ENCODE measurements at regions not wholly inside any gene's neighbourhood (a gene's known extent, or its start where the extent isn't known, plus 50 kb on each side); places are given as distances from the start of the nearest gene placed in this dataset.

GRCh38 chr6:10042280-10042679, 372.6 kb downstream of the TFAP2A start:
- Mint-ChIP-seq H3K4me3 (no peak overlapping the region), H3K27ac (no peak overlapping the region), H3K27me3 (no peaks in the 10 kb centered on the region), H3K9me3 (no peaks in the 10 kb centered on the region), H3K36me3 (ENCODE audit: insufficient read depth) (peaks cover 3% of the 10 kb centered on the region), H3K4me1 (ENCODE audit: low read depth in 2 of 2) (no peaks in the 10 kb centered on the region)
- no peak for ATAC-seq (replicated peaks)
- no peak for DNase-seq

- no peaks in the 10 kb centered on the region for H3K27me3 Mint-ChIP-seq
These were observed 381.5 kb downstream of the TFAP2A start for GRCh38 chr6:10033223-10033829.

GRCh38 chr6:10031617-10032016, 383.3 kb downstream of the TFAP2A start:
- Mint-ChIP-seq H3K4me3 (no peak overlapping the region), H3K27ac (no peak overlapping the region), H3K27me3 (no peaks in the 10 kb centered on the region), H3K36me3 (ENCODE audit: insufficient read depth) (no peaks in the 10 kb centered on the region), H3K4me1 (ENCODE audit: low read depth in 2 of 2) (no peaks in the 10 kb centered on the region), H3K9me3 (no peaks in the 10 kb centered on the region)
- ATAC-seq (replicated peaks) (no peak), DNase-seq (no peak)

More at GRCh38 chr6:10033223-10033829, 381.5 kb downstream of the TFAP2A start:
- H3K27ac Mint-ChIP-seq, result no peak overlapping the region
- ATAC-seq (replicated peaks) (no peak), DNase-seq (no peak)
- no peaks in the 10 kb centered on the region for H3K4me1 Mint-ChIP-seq (ENCODE audit: low read depth in 2 of 2)
- H3K9me3 Mint-ChIP-seq, result no peaks in the 10 kb centered on the region
- H3K4me3 Mint-ChIP-seq, result no peak overlapping the region
- H3K36me3 Mint-ChIP-seq (ENCODE audit: insufficient read depth), result peaks cover 3% of the 10 kb centered on the region

- no peak overlapping the region for H3K4me3 Mint-ChIP-seq
- no peaks in the 10 kb centered on the region for H3K9me3 Mint-ChIP-seq
- ATAC-seq (replicated peaks), result no peak
- no peaks in the 10 kb centered on the region for H3K4me1 Mint-ChIP-seq (ENCODE audit: low read depth in 2 of 2)
- DNase-seq, result no peak
- H3K36me3 Mint-ChIP-seq (ENCODE audit: insufficient read depth), result no peaks in the 10 kb centered on the region
- no peaks in the 10 kb centered on the region for H3K27me3 Mint-ChIP-seq
- H3K27ac Mint-ChIP-seq, result no peak overlapping the region
These were observed 383.8 kb downstream of the TFAP2A start for GRCh38 chr6:10030942-10031537.

GRCh38 chr6:10028222-10028621, 386.7 kb downstream of the TFAP2A start:
- ATAC-seq (replicated peaks), result no peak
- no peaks in the 10 kb centered on the region for H3K4me1 Mint-ChIP-seq (ENCODE audit: low read depth in 2 of 2)
- H3K9me3 Mint-ChIP-seq, result peaks cover 0 to 3% of the 10 kb centered on the region in 2 donors
- H3K36me3 Mint-ChIP-seq (ENCODE audit: insufficient read depth), result no peaks in the 10 kb centered on the region
- H3K4me3 Mint-ChIP-seq, result no peak overlapping the region
- H3K27ac Mint-ChIP-seq, result no peak overlapping the region
- DNase-seq, result no peak
- H3K27me3 Mint-ChIP-seq, result no peaks in the 10 kb centered on the region

GRCh38 chr6:10019851-10020250, 395.0 kb downstream of the TFAP2A start:
- Mint-ChIP-seq H3K36me3 (ENCODE audit: insufficient read depth) (no peaks in the 10 kb centered on the region), H3K27me3 (no peaks in the 10 kb centered on the region), H3K9me3 (peaks cover 3 to 21% of the 10 kb centered on the region in 2 donors), H3K4me1 (ENCODE audit: low read depth in 2 of 2) (no peaks in the 10 kb centered on the region), H3K4me3 (no peak overlapping the region), H3K27ac (no peak overlapping the region)
- DNase-seq (no peak), ATAC-seq (replicated peaks) (no peak)

GRCh38 chr6:10014557-10014956, 400.3 kb downstream of the TFAP2A start:
- Mint-ChIP-seq H3K27me3 (no peaks in the 10 kb centered on the region), H3K9me3 (peaks cover 7 to 14% of the 10 kb centered on the region in 2 donors), H3K27ac (no peak overlapping the region), H3K4me3 (no peak overlapping the region), H3K36me3 (ENCODE audit: insufficient read depth) (no peaks in the 10 kb centered on the region), H3K4me1 (ENCODE audit: low read depth in 2 of 2) (no peaks in the 10 kb centered on the region)
- DNase-seq, result no peak
- no peak for ATAC-seq (replicated peaks)

- Mint-ChIP-seq H3K27me3 (no peaks in the 10 kb centered on the region), H3K4me1 (ENCODE audit: low read depth in 2 of 2) (no peaks in the 10 kb centered on the region), H3K9me3 (peaks cover 6 to 7% of the 10 kb centered on the region in 2 donors), H3K36me3 (ENCODE audit: insufficient read depth) (no peaks in the 10 kb centered on the region), H3K4me3 (no peak overlapping the region), H3K27ac (no peak overlapping the region)
- ATAC-seq (replicated peaks) (no peak), DNase-seq (no peak)
These were observed 414.3 kb downstream of the TFAP2A start for GRCh38 chr6:10000551-10000950.

GRCh38 chr6:9999796-10000195, 415.1 kb downstream of the TFAP2A start:
- Mint-ChIP-seq H3K27ac (no peak overlapping the region), H3K9me3 (peaks cover 5 to 7% of the 10 kb centered on the region in 2 donors), H3K4me3 (no peak overlapping the region), H3K27me3 (no peaks in the 10 kb centered on the region), H3K36me3 (ENCODE audit: insufficient read depth) (no peaks in the 10 kb centered on the region), H3K4me1 (ENCODE audit: low read depth in 2 of 2) (no peaks in the 10 kb centered on the region)
- ATAC-seq (replicated peaks), result no peak
- DNase-seq, result no peak

GRCh38 chr6:9986273-9986672, 428.6 kb downstream of the TFAP2A start:
- Mint-ChIP-seq H3K4me3 (no peak overlapping the region), H3K9me3 (peaks cover 10% of the 10 kb centered on the region in 2 donors), H3K4me1 (ENCODE audit: low read depth in 2 of 2) (no peaks in the 10 kb centered on the region), H3K36me3 (ENCODE audit: insufficient read depth) (no peaks in the 10 kb centered on the region), H3K27ac (no peak overlapping the region), H3K27me3 (no peaks in the 10 kb centered on the region)
- DNase-seq (no peak), ATAC-seq (replicated peaks) (no peak)

GRCh38 chr6:9985481-9985880, 429.4 kb downstream of the TFAP2A start:
- ATAC-seq (replicated peaks) (no peak), DNase-seq (no peak)
- peaks cover 10% of the 10 kb centered on the region in 2 donors for H3K9me3 Mint-ChIP-seq
- no peaks in the 10 kb centered on the region for H3K4me1 Mint-ChIP-seq (ENCODE audit: low read depth in 2 of 2)
- no peaks in the 10 kb centered on the region for H3K36me3 Mint-ChIP-seq (ENCODE audit: insufficient read depth)
- H3K27me3 Mint-ChIP-seq, result no peaks in the 10 kb centered on the region
- H3K27ac Mint-ChIP-seq, result no peak overlapping the region
- no peak overlapping the region for H3K4me3 Mint-ChIP-seq

GRCh38 chr6:9984607-9985006, 430.3 kb downstream of the TFAP2A start:
- no peaks in the 10 kb centered on the region for H3K4me1 Mint-ChIP-seq (ENCODE audit: low read depth in 2 of 2)
- no peak overlapping the region for H3K4me3 Mint-ChIP-seq
- no peak for ATAC-seq (replicated peaks)
- DNase-seq, result no peak
- no peaks in the 10 kb centered on the region for H3K27me3 Mint-ChIP-seq
- H3K9me3 Mint-ChIP-seq, result peaks cover 10% of the 10 kb centered on the region in 2 donors
- no peak overlapping the region for H3K27ac Mint-ChIP-seq
- H3K36me3 Mint-ChIP-seq (ENCODE audit: insufficient read depth), result no peaks in the 10 kb centered on the region

- Mint-ChIP-seq H3K27me3 (no peaks in the 10 kb centered on the region), H3K36me3 (ENCODE audit: insufficient read depth) (no peaks in the 10 kb centered on the region), H3K4me3 (no peak overlapping the region), H3K27ac (no peak overlapping the region), H3K4me1 (ENCODE audit: low read depth in 2 of 2) (no peaks in the 10 kb centered on the region), H3K9me3 (peaks cover 10% of the 10 kb centered on the region in 2 donors)
- DNase-seq (no peak), ATAC-seq (replicated peaks) (no peak)
These were observed 431.7 kb downstream of the TFAP2A start for GRCh38 chr6:9983168-9983567.

- DNase-seq (no peak), ATAC-seq (replicated peaks) (no peak)
- no peaks in the 10 kb centered on the region for H3K36me3 Mint-ChIP-seq (ENCODE audit: insufficient read depth)
- H3K4me1 Mint-ChIP-seq (ENCODE audit: low read depth in 2 of 2), result no peaks in the 10 kb centered on the region
- H3K27me3 Mint-ChIP-seq, result no peaks in the 10 kb centered on the region
- H3K9me3 Mint-ChIP-seq, result peaks cover 10% of the 10 kb centered on the region in 2 donors
- H3K4me3 Mint-ChIP-seq, result no peak overlapping the region
- H3K27ac Mint-ChIP-seq, result no peak overlapping the region
These were observed 432.7 kb downstream of the TFAP2A start for GRCh38 chr6:9982215-9982614.

Measured in effector memory CD8-positive, alpha-beta T cell (primary cell).